GM11168 (cell line): ENCODE measurements at regions not wholly inside any gene's neighbourhood (a gene's known extent, or its start where the extent isn't known, plus 50 kb on each side); places are given as distances from the start of the nearest gene placed in this dataset.
"Not testable (repeated sequence)": the region's sequence is repeated elsewhere in the genome, so short reads cannot be mapped to it uniquely, and the experiment has no call there.

ENCODE experiments used
- in situ Hi-C: fragments of 300-500 bp; cut with MboI; formaldehyde crosslinking; loops from one replicate; pipeline ENCODE4 v1.12.0; 2022; ENCODE audit warnings: low sequenced_read_pairs; ENCODE audit not compliant: unreplicated experiment

GRCh38 chr15:22196423-22196822, 116.1 kb downstream of the OR4M2 start:
- in situ Hi-C loops: not testable (repeated sequence)

DNA sequence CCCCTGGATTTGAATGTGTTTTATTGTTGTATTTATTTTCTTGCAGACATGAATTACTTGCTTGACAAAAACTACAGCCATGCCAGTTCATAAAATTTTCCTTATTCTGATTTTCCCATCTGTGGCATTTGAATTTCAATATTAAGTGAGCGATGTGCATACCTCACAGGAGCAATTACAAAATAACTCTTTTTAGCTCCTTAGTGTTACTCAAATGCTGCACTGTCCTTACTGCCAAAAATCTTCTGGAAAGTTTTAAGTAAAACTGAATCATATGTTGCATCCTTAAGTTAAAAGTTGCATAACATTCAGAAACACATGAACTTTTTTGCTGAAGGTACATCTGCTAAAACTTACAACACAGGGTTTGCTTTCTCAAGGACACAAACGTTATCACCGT, 120.1 kb downstream of the OR4M2 start:
- in situ Hi-C loops: not testable (repeated sequence)

- in situ Hi-C loops: not testable (repeated sequence)
Measured at GRCh38 chr15:22201993-22202659, 121.8 kb downstream of the OR4M2 start.

DNA sequence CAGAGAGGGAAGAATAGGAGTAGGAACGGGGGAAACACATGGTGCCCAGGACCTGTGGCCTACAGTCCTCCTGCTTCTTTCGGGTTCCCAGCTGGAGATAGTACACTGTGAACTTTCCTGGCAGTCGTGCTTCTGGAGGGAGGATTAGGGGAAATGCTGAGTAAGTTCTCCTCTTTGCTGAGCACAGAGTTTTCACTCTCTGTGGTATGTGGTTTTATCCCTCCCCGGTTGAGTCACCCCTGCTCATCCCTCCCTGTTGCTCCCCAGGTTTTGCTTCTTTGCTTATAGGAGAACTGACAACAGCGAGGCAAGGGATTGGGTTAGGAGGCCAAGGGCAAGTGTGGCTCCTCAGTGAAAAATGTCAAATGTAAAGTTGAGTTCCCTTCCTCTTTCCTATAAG, 122.9 kb downstream of the OR4M2 start:
- in situ Hi-C loops: not testable (repeated sequence)

DNA sequence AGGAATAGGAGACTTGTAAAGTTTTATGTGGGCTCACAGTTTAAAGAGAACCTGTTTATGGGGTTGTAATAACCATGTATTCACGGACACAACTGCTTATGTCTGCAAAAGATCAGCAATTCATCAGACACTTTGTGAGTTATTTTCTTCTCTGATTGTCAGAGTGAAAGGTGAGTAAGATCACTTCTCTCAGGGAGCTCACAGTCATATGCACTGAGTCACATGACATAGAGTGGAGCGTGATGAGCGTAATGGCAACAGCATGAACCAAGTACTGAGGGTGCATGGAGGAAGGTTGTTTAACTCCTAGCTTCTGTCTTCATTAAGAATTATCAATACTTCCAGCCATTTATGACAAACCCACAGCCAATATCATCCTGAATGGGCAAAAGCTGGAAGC, 128.8 kb downstream of the OR4M2 start:
- in situ Hi-C loops: not testable (repeated sequence)

DNA sequence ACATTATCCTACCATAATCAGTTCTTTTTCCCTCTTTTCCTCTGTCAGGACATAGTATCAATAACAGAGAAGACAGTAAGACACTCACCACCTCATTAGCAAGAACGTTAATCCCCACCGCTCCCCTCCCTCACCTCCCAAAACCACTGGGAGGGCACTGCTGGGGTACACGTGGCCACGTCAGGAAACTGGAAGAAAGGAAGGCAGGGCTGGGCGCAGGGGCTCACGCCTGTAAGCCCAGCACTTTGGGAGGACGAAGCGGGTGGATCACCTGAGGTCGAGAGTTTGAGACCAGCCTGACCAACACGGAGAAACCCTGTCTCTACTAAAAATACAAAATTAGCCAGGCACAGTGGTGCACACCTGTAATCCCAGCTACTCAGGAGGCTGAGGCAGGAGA, 142.3 kb downstream of the OR4M2 start:
- in situ Hi-C loops: loop anchor here (10.0 kb wide), 2 partner anchors 448 to 1868 kb away; no protein-coding TSS in a partner anchor

GRCh38 chr15:22224241-22224671, 143.9 kb downstream of the OR4M2 start:
- in situ Hi-C loops: loop anchor here (10.0 kb wide), 2 partner anchors 449 to 1869 kb away; no protein-coding TSS in a partner anchor

GRCh38 chr15:22224961-22225360, 144.6 kb downstream of the OR4M2 start:
- in situ Hi-C loops: loop anchor here (10.0 kb wide), 2 partner anchors 450 to 1870 kb away; no protein-coding TSS in a partner anchor

- in situ Hi-C loops: loop anchor here (10.0 kb wide), 2 partner anchors 451 to 1871 kb away; no protein-coding TSS in a partner anchor
Measured at GRCh38 chr15:22226034-22226790, 145.9 kb downstream of the OR4M2 start.

DNA sequence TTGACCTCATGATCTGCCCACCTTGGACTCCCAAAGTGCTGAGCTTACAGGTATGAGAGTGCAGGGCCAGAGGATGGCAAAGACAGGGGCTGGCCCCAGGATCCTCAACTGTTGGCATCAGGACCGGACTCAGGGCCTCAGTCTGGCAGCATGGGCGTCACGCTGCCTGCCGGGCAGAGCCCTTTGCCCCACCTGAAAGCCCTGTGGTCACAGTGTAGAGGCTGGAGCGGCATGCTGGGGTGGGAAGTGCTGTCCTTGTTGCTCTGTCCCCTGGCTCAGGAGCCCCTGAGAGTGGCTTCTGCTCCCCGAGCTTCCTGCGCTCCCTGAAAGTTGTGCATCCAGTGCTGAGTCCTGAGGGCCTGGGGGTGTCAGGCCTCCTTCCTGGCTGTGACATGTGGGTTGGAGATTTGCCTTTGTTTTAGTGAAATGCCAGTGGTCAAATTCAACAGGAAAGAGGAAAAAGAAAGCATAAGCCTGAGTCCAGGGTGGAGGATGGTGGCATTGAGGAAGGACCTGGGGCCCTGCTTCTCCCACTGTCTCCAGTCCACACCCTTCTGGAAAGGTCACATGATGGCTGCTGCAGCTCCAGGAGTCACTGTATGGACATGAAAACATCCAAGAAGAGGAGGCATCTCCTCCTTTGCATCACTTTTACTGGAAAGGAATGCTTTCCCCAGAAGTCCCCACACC, 147.2 kb downstream of the OR4M2 start:
- in situ Hi-C loops: loop anchor here (10.0 kb wide), 2 partner anchors 453 to 1873 kb away; no protein-coding TSS in a partner anchor

DNA sequence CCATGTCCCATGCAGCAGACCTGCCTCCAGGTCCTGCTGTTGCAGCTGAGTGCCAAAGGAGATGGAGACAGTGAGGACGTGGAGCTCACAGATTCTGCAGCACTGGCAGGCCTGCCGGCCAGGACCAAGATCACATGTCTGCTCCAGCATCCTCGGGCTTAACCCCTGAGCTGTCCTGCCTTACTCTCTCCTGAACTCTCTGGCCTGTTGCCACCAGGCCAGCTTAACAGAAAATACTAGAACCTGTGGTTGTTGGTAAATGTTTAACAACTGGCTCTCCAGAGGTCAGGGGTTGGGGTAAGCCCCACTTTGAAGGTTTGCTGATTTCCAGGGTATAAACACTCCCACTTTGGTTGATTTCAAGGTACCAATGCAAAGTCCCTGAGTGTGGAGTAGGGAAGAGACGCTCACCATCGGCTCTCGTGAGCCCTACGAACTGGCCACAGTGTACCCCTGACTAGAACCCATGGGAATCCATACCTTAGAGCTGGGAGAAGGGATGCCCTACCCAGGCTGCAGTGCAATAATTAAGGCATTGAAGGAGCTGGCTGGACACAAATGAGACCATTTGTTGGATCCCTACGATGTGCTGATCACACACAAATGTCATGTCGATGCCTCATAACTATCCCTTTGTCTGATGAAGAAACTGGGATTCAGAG, 147.9 kb downstream of the OR4M2 start:
- in situ Hi-C loops: loop anchor here (10.0 kb wide), 2 partner anchors 453 to 1873 kb away; no protein-coding TSS in a partner anchor

DNA sequence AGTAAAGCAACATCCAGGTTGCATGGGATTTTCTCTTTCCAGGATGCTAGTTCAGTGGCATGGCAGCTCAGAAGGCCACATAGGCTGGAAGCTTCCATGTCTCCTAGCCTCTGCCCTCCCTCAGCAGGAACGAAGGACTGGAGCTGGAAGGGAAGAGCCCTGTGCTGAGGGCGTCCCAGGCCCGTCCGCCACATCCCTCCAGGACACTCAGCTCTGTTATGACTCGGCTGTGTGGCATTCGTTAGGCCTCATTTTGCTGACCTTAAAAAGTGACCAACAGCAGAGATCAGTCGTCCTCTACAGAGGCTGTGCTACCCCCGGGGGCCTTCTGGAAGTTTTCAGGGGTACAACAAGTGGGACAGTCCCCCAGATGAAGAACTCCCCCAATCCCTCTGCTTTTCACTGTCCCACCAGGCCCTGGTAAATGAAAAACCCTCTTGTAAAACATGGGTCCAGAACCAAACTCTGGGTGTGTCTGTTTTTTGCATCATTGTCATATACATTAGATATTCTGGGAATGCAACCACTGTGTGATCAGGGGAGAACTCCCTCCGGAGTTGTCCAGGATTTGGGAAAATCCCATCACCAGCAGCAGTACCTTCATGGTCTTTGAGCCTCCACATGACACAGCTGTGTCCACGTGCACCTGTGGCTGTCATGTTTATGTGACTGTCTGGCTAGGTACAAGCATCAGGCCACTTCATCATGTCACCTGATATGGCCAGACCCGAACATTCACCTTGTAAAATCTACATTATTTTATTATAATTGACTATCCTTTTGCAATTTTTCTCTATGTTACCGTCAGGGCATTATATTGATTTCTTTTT, 149.9 kb downstream of the OR4M2 start:
- in situ Hi-C loops: loop anchor here (10.0 kb wide), 2 partner anchors 455 to 1875 kb away; no protein-coding TSS in a partner anchor

DNA sequence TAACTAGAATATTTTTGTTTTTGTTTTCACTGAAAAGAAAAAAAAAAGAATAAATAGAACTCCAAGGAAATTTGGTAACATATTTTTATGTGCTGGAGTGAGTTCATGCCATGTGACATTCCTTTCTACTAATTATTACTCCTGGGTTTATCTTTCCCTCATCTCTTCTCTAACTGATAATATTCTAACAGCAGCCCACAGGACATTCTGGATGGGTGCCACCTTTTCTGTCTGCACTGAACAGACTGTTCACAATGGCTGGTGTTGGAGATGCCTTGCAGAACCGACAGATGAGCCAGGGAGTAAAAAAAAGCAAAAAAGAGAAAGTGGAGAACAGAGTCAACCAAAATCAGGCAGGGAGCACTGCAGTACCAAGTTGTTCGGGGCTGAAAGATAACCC, 151.3 kb downstream of the OR4M2 start:
- in situ Hi-C loops: no loop called here

DNA sequence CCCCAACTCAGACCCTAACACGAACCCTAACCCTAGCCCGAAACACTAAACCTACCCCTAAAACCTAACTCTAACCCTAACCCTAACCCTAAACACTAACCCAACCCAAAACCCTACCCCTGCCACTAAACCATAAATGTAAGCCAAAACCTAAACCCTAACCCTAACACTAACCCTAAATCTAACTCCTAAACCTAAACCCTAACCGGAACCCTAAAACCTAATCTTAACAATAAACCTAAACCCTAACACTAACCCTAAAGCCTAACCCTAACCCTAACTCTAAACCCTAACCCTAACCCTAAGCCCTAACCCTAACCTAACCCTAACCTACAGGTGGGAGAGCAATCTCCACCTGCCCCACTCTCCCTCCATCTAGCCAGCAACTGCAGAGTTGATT, 152.3 kb downstream of the OR4M2 start:
- in situ Hi-C loops: no loop called here

DNA sequence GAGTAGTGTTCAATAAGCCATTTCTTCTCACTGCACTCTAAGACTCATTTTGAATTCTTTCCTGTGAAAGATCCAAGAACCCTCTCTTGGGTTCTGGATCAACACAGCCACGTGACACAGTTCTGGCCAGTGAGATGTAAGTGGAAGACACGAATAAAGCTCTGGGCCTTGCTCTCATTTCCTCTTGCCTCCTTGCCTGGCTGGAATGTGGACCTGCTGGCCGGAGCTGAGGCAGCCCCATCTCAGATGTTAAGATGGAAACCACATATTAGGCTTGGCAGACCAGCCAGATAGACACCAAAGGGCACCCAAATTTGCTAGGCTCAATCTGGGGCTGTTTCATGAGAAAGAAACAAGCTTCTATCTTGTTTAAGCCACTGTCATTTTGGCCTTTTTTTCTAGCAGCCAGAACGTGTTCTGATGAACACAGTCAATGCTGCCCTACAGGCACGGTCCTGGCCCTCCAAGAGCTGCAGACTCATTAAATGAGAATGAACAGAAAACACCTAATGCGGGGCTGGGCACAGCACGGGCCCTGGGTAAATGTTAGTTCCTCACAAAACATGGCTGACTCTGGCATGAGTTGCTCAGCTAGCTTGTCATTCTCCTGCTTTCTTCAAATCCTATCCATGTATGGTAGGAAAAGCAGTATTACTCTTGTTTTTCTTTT, 155.1 kb downstream of the OR4M2 start:
- in situ Hi-C loops: not testable (repeated sequence)

DNA sequence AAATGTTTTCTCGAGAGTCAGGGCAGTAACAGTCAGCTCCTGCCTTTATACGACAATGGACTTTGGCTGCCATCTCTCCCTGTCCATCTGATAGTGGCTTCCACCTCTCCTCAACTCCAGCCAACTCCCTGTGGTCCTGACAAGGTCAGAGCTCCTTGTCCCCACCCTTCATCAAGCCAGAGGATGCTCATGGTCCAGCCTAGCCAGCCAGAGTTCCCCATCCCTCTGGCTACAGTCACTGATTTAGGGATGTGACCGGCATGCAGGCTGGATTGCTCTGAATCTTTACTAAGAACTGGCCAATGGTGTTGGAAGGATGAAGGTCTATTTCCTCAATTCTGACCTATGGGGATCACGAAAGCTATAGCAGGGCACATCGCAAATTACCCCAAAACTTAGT, 156.1 kb downstream of the OR4M2 start:
- in situ Hi-C loops: no loop called here

DNA sequence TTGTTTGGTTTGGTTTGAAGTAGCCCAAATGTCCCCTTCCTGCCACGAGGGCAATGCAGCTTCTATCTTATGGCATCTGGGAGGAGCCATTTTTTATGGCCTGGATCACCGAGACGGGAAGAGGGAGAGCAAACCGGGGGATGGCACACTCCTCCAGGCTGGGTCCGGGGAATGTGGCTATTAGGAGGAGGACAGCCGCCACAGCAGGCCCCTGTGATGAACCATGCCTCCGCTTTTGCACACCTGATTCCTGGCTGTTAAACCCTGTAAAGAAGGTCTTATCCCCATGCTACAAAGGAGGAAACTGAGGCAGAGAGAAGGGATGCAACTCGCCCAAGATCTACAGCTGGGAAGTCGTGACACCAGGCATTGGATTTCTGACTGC, 157.6 kb downstream of the OR4M2 start:
- in situ Hi-C loops: no loop called here

DNA sequence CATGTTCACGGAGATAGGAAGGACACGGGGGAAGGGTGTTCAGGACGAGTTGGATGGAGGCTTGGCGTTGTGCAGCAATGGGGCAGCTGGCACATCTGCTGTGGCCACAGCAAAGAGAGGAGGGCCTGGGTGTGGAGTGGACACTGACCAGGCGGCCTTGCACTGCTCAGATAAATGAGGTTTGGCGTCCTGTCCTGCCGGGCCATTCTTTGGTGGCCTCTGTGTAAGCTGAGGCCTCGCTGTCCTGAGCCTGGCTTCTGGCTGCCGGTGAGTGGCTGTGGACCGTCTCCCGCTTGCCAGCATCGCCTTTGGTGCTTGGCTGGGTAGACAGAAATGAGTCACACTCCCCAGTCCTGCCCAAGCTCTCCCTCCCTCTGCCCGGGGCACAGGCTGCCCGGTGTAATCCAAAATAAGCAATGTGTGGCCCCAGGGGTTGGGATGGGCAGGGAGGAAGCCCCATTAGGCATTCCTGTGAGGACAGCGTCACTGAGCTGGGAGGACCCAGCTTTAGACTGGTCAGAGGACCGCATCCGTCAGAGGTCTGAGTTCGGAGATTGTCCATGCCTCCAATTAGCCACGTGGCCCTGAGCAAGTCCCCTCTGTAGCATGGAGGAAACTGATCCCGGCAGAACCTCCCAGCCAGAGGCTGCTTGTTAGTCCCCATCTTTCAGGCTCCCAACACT, 158.1 kb downstream of the OR4M2 start:
- in situ Hi-C loops: not testable (repeated sequence)
